ENCODE measurements at regions not wholly inside any gene's neighbourhood (a gene's known extent, or its start where the extent isn't known, plus 50 kb on each side); places are given as distances from the start of the nearest gene placed in this dataset.
A peak's percentile ranks its signal among the peaks of the same experiment; 100 is the strongest.

DNA sequence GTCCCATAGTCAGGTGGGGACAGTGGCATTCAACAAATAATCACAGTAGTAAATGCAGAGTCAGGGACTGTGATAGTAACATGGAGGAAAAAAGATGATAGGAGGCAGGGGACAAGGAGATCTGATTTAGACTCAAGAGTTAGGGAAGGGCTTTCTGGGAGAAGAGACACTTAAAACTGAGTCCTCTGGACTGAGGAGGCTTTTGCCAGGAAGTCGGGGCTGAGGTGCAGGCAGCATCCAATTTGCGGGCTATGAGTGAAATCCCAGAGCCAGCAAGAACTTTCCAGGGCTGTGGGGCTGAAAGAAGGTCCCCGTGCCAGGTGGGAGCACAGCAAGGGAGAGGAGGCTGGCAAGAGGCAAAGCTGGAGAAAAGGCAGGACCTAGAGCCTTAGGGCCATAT lies 124.1 kb downstream of the KIF4B start:
- TF ChIP-seq SIX5 (IDR thresholded peaks at IDR 0.05; ENCODE audit: low read depth, low read length) = no peak
- no peak for TF ChIP-seq CHD1 (IDR thresholded peaks at IDR 0.05; ENCODE audit: low read depth, low read length)
- no peak for TF ChIP-seq MAFK (IDR thresholded peaks at IDR 0.05; ENCODE audit: low read depth, low read length)
- TF ChIP-seq BRCA1 (IDR thresholded peaks at IDR 0.05; ENCODE audit: low read depth, low read length) = no peak
- no peak for TF ChIP-seq SRF (IDR thresholded peaks at IDR 0.05; ENCODE audit: low read depth, low read length)
- TF ChIP-seq, protein P1, sequence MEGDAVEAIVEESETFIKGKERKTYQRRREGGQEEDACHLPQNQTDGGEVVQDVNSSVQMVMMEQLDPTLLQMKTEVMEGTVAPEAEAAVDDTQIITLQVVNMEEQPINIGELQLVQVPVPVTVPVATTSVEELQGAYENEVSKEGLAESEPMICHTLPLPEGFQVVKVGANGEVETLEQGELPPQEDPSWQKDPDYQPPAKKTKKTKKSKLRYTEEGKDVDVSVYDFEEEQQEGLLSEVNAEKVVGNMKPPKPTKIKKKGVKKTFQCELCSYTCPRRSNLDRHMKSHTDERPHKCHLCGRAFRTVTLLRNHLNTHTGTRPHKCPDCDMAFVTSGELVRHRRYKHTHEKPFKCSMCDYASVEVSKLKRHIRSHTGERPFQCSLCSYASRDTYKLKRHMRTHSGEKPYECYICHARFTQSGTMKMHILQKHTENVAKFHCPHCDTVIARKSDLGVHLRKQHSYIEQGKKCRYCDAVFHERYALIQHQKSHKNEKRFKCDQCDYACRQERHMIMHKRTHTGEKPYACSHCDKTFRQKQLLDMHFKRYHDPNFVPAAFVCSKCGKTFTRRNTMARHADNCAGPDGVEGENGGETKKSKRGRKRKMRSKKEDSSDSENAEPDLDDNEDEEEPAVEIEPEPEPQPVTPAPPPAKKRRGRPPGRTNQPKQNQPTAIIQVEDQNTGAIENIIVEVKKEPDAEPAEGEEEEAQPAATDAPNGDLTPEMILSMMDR (IDR thresholded peaks at IDR 0.05; ENCODE audit: control extremely low read depth in 1 of 3, insufficient read depth in 1 of 3, low read depth in 1 of 3, low read length in 3 of 3) = no peak
- TF ChIP-seq JUN (IDR thresholded peaks at IDR 0.05; ENCODE audit: low read depth, low read length) = no peak
- H2AK5ac ChIP-seq (ENCODE audit: low read depth, low read length) = no peak overlapping the region
- no peak overlapping the region for H2BK5ac ChIP-seq (ENCODE audit: low read depth, low read length)
- no peak overlapping the region for H3K4me2 ChIP-seq (ENCODE audit: insufficient read depth in 1 of 2, low read depth in 2 of 2, low read length in 2 of 2)
- H4K5ac ChIP-seq (ENCODE audit: insufficient read length, low read depth, low read length) = no peak overlapping the region
- no peaks in the 10 kb centered on the region for H3K9me3 ChIP-seq (ENCODE audit: insufficient read depth in 2 of 2, low read depth in 1 of 2, low read length in 1 of 2)
- H3K4me1 ChIP-seq (replicated peaks in 1 of 4; ENCODE audit: control insufficient read depth in 3 of 4, insufficient read depth in 4 of 4, low read length in 3 of 4) = peaks cover 0 to 5% (median 0%) of the 10 kb centered on the region in 4 experiments; a peak in 2 of 7 replicates
- H3K27me3 ChIP-seq (replicated peaks in 1 of 4; ENCODE audit: control insufficient read depth in 3 of 4, extremely low read depth in 1 of 4, insufficient read depth in 3 of 4, low read length in 3 of 4) = no peaks in the 10 kb centered on the region
- no peak overlapping the region for H3K14ac ChIP-seq (ENCODE audit: insufficient read length)
- no peak overlapping the region for H3K9ac ChIP-seq (replicated peaks in 1 of 4; ENCODE audit: extremely low read depth in 1 of 4, low read depth in 3 of 4, low read length in 3 of 4)
- H3K4me3 ChIP-seq (ENCODE audit: extremely low read depth in 1 of 4, insufficient read depth in 2 of 4, low read depth in 3 of 4, low read length in 4 of 4) = no peak overlapping the region
- CTCF ChIA-PET (ENCODE audit: partially characterized antibody) = interaction anchor here (1.2 to 5.3 kb wide), 5 partner anchors 9 to 148 kb away, joined by 3 to 58 read pairs (median 4); no protein-coding TSS in a partner anchor
- no peak overlapping the region for H2BK15ac ChIP-seq (ENCODE audit: low read length)
- no peak overlapping the region for H3K23ac ChIP-seq (ENCODE audit: insufficient read length)
- H3K27ac ChIP-seq (ENCODE audit: low read depth, low read length) = no peak overlapping the region
- no peaks in the 10 kb centered on the region for H3K36me3 ChIP-seq (ENCODE audit: control insufficient read depth in 2 of 4, insufficient read depth in 4 of 4, low read length in 3 of 4)
- H3K4ac ChIP-seq (replicated peaks; ENCODE audit: insufficient read length, low read depth, low read length) = no peak overlapping the region
- H3K79me2 ChIP-seq (ENCODE audit: control insufficient read depth in 1 of 2, insufficient read depth in 2 of 2, low read length in 2 of 2) = no peaks in the 10 kb centered on the region
- H2BK120ac ChIP-seq (replicated peaks; ENCODE audit: low read depth, low read length) = no peak overlapping the region
- 84% methylated on average over 3 of the region's 3 CpGs; no CpG with 5 or more reads in 1 of the 2 experiments for WGBS, 2 experiments (ENCODE audit: extremely low coverage in 1 of 2, insufficient coverage in 1 of 2, insufficient read length in 1 of 2, insufficient replicate concordance in 2 of 2, low coverage in 1 of 2, low lambda C conversion rate in 2 of 2, missing lambda C conversion rate in 1 of 2)
- no peak for FAIRE-seq
- H2BK12ac ChIP-seq (ENCODE audit: low read depth, low read length) = no peak overlapping the region
- no peaks in the 10 kb centered on the region for H3K23me2 ChIP-seq (ENCODE audit: low read depth, low read length)
- no peak overlapping the region for H3K56ac ChIP-seq (replicated peaks; ENCODE audit: insufficient read length, low read depth, low read length)
- no peak overlapping the region for H3K18ac ChIP-seq (ENCODE audit: extremely low read depth, low read length)
- H4K91ac ChIP-seq (replicated peaks; ENCODE audit: insufficient read length, low read length) = no peak overlapping the region
- H2BK20ac ChIP-seq (ENCODE audit: low read length) = no peak overlapping the region
- H4K8ac ChIP-seq (ENCODE audit: extremely low read depth, insufficient read depth, low read length) = peak overlapping the region; percentile 15; the same call in 1 of the 2 replicates
- POLR2A ChIA-PET (ENCODE audit: partially characterized antibody) = no interaction called here
- no peaks in the 10 kb centered on the region for H3K79me1 ChIP-seq (ENCODE audit: low read depth, low read length)
- no peaks in the 10 kb centered on the region for H4K20me1 ChIP-seq (replicated peaks in 1 of 2; ENCODE audit: control insufficient read depth in 1 of 2, insufficient read depth in 2 of 2, low read length in 2 of 2)
- DNase-seq (ENCODE audit: low read depth in 1 of 2, low spot score in 2 of 2) = no peak
- H2AFZ ChIP-seq (ENCODE audit: low read length) = no peak overlapping the region

Measured in H1 (cell line).